Astrocyte (in vitro differentiated cells and primary cell): ENCODE measurements at regions not wholly inside any gene's neighbourhood (a gene's known extent, or its start where the extent isn't known, plus 50 kb on each side); places are given as distances from the start of the nearest gene placed in this dataset.

ENCODE experiments used
- DNase-seq: peaks from one replicate; pipeline ENCODE4 v3.0.0-alpha.2; 2010; ENCODE audit warnings: low read depth
- FAIRE-seq: peaks from 2 replicates; lab custom pipeline; 2011; peaks lifted over from hg19 to GRCh38; lab: Jason Lieb, UNC
- H2AFZ ChIP-seq: 2 replicates; pipeline ENCODE4 v1.6.0; 2012; ENCODE audit warnings: low read depth, low read length, inconsistent platforms
- H3K27ac ChIP-seq: 2 replicates; pipeline ENCODE4 v1.5.1; 2011; ENCODE audit warnings: low read depth, low read length, inconsistent platforms
- H3K27me3 ChIP-seq: 2 replicates; pipeline ENCODE4 v1.6.0; 2011; ENCODE audit warnings: low read length, inconsistent platforms; ENCODE audit not compliant: insufficient read depth
- H3K36me3 ChIP-seq: 2 replicates; pipeline ENCODE4 v1.5.1; 2011; ENCODE audit warnings: low read length, inconsistent platforms; ENCODE audit not compliant: insufficient read depth
- H3K4me1 ChIP-seq: 2 replicates; pipeline ENCODE4 v1.5.1; 2011; ENCODE audit warnings: low read length, inconsistent platforms; ENCODE audit not compliant: insufficient read depth
- H3K4me2 ChIP-seq: 2 replicates; pipeline ENCODE4 v1.6.0; 2012; ENCODE audit warnings: low read length, inconsistent platforms
- H3K4me3 ChIP-seq: 2 replicates; pipeline ENCODE4 v1.5.1; 2011; ENCODE audit warnings: low read depth, mild to moderate bottlenecking, low read length, inconsistent platforms; ENCODE audit not compliant: insufficient read depth
- H3K79me2 ChIP-seq: 2 replicates; pipeline ENCODE4 v1.6.0; 2012; ENCODE audit warnings: mild to moderate bottlenecking, low read length, inconsistent platforms; ENCODE audit not compliant: insufficient read depth
- H3K9ac ChIP-seq: 2 replicates; pipeline ENCODE4 v1.6.0; 2012; ENCODE audit warnings: mild to moderate bottlenecking, low read length, inconsistent platforms
- H3K9me3 ChIP-seq: 2 replicates; pipeline ENCODE4 v1.5.1; 2012; ENCODE audit warnings: low read depth, mild to moderate bottlenecking, low read length, inconsistent platforms; ENCODE audit not compliant: insufficient read depth
- H4K20me1 ChIP-seq: 2 replicates; pipeline ENCODE4 v1.6.0; 2012; ENCODE audit warnings: low read length, inconsistent platforms; ENCODE audit not compliant: insufficient read depth
- H3K27ac Mint-ChIP-seq: one replicate; pipeline ENCODE4 v1.8.0; 2021; ENCODE audit warnings: mild to moderate bottlenecking, mixed read lengths; ENCODE audit not compliant: unreplicated experiment
- H3K27me3 Mint-ChIP-seq: one replicate; pipeline ENCODE4 v1.8.0; 2021; ENCODE audit warnings: low read depth, mixed read lengths; ENCODE audit not compliant: unreplicated experiment
- H3K36me3 Mint-ChIP-seq: one replicate; pipeline ENCODE4 v1.8.0; 2021; ENCODE audit warnings: low read depth, mixed read lengths; ENCODE audit not compliant: unreplicated experiment
- H3K4me1 Mint-ChIP-seq: one replicate; pipeline ENCODE4 v1.8.0; 2021; ENCODE audit warnings: low read depth, mixed read lengths; ENCODE audit not compliant: unreplicated experiment
- H3K4me3 Mint-ChIP-seq: one replicate; pipeline ENCODE4 v1.8.0; 2021; ENCODE audit warnings: mild to moderate bottlenecking, moderate library complexity, mixed read lengths; ENCODE audit not compliant: unreplicated experiment
- H3K9me3 Mint-ChIP-seq: one replicate; pipeline ENCODE4 v1.8.0; 2021; ENCODE audit warnings: mild to moderate bottlenecking, mixed read lengths; ENCODE audit not compliant: unreplicated experiment
- CTCF ChIP-seq: IDR thresholded peaks from 2 replicates; pipeline ENCODE4 v1.5.1; 2011; ENCODE audit warnings: low read depth, mild to moderate bottlenecking, inconsistent platforms, low read length, moderate library complexity; ENCODE audit not compliant: insufficient read depth
- EZH2 ChIP-seq: IDR thresholded peaks from 2 replicates; pipeline ENCODE4 v1.6.1; 2012; ENCODE audit warnings: mild to moderate bottlenecking, low read length, inconsistent platforms; ENCODE audit not compliant: insufficient read depth

- TF ChIP-seq CTCF (no peak), EZH2 (no peak)
- Histone ChIP-seq H3K27me3 (no peaks in the 10 kb centered on the region), H3K9ac (no peak overlapping the region), H3K27ac (no peak overlapping the region), H3K79me2 (no peaks in the 10 kb centered on the region), H3K4me3 (no peak overlapping the region), H3K36me3 (peaks cover 4% of the 10 kb centered on the region), H3K9me3 (no peaks in the 10 kb centered on the region), H2AFZ (no peak overlapping the region), H3K4me2 (peak overlapping the region; percentile 31), H4K20me1 (no peaks in the 10 kb centered on the region), H3K4me1 (peaks cover 26% of the 10 kb centered on the region)
- Mint-ChIP-seq H3K27ac (no peak overlapping the region), H3K27me3 (no peaks in the 10 kb centered on the region), H3K9me3 (no peaks in the 10 kb centered on the region), H3K4me1 (peaks cover 15% of the 10 kb centered on the region), H3K4me3 (no peak overlapping the region), H3K36me3 (peaks cover 17% of the 10 kb centered on the region)
- peak; percentile 39 for DNase-seq
- no peak for FAIRE-seq
These were observed 91.8 kb upstream of the DMRT1 start for GRCh38 chr9:749716-750115.

- H3K27ac ChIP-seq: no peak overlapping the region
- no peaks in the 10 kb centered on the region for H3K27me3 Mint-ChIP-seq
- H3K36me3 Mint-ChIP-seq: peaks cover 15% of the 10 kb centered on the region
- H3K36me3 ChIP-seq: peaks cover 4% of the 10 kb centered on the region
- no peaks in the 10 kb centered on the region for H3K9me3 Mint-ChIP-seq
- H3K27me3 ChIP-seq: no peaks in the 10 kb centered on the region
- no peak overlapping the region for H3K4me3 Mint-ChIP-seq
- H3K79me2 ChIP-seq: no peaks in the 10 kb centered on the region
- no peak for FAIRE-seq
- H3K4me1 ChIP-seq: peaks cover 31% of the 10 kb centered on the region
- no peak overlapping the region for H3K9ac ChIP-seq
- no peaks in the 10 kb centered on the region for H3K9me3 ChIP-seq
- peaks cover 17% of the 10 kb centered on the region for H3K4me1 Mint-ChIP-seq
- peak overlapping the region; percentile 18 for H3K27ac Mint-ChIP-seq
- no peaks in the 10 kb centered on the region for H4K20me1 ChIP-seq
- H2AFZ ChIP-seq: no peak overlapping the region
- DNase-seq: no peak
- H3K4me2 ChIP-seq: no peak overlapping the region
- H3K4me3 ChIP-seq: no peak overlapping the region
- TF ChIP-seq EZH2 (no peak), CTCF (no peak)
These were observed 91.1 kb upstream of the DMRT1 start for GRCh38 chr9:750249-750967.
